NB4 (cell line): ENCODE measurements at regions not wholly inside any gene's neighbourhood (a gene's known extent, or its start where the extent isn't known, plus 50 kb on each side); places are given as distances from the start of the nearest gene placed in this dataset.

Experiments used
- DNase-seq: peaks from one replicate; pipeline ENCODE4 v3.0.0; 2010; ENCODE audit warnings: low read depth
- H3K4me3 ChIP-seq: one replicate; pipeline ENCODE4 v1.5.1; 2011; ENCODE audit warnings: mild to moderate bottlenecking, low read depth, low read length, moderate library complexity
- MYC ChIP-seq: IDR thresholded peaks from 2 replicates; pipeline ENCODE4 v1.6.1; 2011; ENCODE audit warnings: low read depth, low read length
- POLR2A ChIP-seq: IDR thresholded peaks from 2 replicates; pipeline ENCODE4 v1.6.1; 2011; ENCODE audit warnings: mild to moderate bottlenecking; ENCODE audit not compliant: insufficient read length; ENCODE audit errors: extremely low read depth
- TF ChIP-seq, protein P1 (sequence below): IDR thresholded peaks from 2 replicates; pipeline ENCODE4 v1.6.1; 2011; ENCODE audit warnings: low read depth, low read length
- TF ChIP-seq, protein P2 (sequence below): IDR thresholded peaks from one replicate; pipeline ENCODE4 v1.5.1; 2012; ENCODE audit warnings: low read depth, low read length

DNA sequence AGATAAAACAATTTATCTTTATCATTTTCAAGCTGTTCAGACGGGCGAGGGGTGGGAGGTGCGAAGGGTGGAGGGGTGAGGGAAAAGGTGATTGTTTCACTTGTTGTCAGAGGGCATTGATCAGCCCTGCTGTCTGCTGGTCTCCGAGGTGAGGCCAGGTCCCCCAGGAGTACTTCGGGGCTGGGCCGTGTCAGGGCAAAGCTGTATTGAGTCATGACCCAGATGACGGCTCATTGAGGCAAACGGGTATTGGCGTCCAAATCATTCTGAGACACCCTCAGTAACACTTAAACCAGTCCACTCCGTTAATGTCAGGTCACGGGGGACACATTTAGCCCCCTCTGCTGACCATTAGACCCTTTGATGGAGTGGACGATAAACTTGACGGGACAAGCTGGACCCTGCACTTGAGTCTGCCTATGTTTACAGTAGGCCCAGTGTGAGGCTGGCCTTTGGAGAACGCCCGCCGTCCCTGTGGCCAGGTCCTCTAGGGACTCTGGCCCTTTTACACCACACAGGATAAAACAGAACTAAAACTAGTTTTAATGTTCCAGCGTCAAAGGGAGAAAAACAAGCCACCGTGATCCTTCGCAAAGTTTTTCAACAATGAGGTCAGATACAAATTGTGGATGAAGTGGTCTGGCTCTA is 502.2 kb upstream of the ZFHX3 start:
- DNase-seq, result no peak
- TF ChIP-seq, protein P1, sequence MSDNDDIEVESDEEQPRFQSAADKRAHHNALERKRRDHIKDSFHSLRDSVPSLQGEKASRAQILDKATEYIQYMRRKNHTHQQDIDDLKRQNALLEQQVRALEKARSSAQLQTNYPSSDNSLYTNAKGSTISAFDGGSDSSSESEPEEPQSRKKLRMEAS, result no peak
- TF ChIP-seq POLR2A (no peak), MYC (no peak)
- TF ChIP-seq, protein P2, sequence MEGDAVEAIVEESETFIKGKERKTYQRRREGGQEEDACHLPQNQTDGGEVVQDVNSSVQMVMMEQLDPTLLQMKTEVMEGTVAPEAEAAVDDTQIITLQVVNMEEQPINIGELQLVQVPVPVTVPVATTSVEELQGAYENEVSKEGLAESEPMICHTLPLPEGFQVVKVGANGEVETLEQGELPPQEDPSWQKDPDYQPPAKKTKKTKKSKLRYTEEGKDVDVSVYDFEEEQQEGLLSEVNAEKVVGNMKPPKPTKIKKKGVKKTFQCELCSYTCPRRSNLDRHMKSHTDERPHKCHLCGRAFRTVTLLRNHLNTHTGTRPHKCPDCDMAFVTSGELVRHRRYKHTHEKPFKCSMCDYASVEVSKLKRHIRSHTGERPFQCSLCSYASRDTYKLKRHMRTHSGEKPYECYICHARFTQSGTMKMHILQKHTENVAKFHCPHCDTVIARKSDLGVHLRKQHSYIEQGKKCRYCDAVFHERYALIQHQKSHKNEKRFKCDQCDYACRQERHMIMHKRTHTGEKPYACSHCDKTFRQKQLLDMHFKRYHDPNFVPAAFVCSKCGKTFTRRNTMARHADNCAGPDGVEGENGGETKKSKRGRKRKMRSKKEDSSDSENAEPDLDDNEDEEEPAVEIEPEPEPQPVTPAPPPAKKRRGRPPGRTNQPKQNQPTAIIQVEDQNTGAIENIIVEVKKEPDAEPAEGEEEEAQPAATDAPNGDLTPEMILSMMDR, result no peak
- no peak overlapping the region for H3K4me3 ChIP-seq

DNA sequence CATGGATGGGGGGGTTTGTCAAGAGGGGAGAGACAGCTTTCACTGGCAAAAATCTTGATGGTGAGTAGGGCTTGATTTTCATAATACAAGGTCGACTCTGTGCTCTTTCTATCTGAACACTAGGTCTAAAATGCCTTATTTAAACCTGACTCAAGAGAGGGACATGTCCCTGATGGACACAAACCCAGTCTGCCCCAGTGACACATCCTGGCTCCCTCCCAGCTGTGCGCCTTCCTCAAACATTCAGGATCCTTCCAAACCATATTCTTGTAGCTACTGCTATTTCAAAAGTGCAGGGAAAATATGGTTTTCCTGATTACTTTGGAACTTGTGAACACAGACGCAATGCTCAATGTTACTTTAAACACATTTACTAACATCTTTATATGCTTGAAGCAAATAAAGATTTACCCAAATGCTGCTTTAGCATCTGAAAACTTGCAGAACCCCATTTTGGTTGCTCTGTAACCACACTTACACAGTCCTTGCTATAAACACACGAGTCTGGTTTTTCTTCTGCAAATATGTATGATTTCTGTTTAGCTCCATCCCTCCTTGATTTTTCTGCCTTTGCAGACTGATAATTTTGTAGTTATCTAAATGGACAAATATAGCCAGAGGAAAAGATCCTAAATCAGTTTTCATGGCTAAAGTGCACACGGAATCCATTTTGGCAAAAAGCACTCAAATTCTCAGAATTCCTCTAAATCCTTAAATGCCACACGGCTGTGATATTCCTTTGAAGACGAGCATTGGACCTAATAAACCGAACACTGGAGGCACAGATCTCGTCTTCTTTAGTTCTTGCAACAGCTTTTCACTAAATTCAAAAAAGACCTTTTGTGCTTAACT is 499.9 kb upstream of the ZFHX3 start:
- TF ChIP-seq POLR2A (no peak), MYC (no peak)
- TF ChIP-seq, protein P1, result no peak
- TF ChIP-seq, protein P2, result no peak
- no peak for DNase-seq
- H3K4me3 ChIP-seq, result no peak overlapping the region

DNA sequence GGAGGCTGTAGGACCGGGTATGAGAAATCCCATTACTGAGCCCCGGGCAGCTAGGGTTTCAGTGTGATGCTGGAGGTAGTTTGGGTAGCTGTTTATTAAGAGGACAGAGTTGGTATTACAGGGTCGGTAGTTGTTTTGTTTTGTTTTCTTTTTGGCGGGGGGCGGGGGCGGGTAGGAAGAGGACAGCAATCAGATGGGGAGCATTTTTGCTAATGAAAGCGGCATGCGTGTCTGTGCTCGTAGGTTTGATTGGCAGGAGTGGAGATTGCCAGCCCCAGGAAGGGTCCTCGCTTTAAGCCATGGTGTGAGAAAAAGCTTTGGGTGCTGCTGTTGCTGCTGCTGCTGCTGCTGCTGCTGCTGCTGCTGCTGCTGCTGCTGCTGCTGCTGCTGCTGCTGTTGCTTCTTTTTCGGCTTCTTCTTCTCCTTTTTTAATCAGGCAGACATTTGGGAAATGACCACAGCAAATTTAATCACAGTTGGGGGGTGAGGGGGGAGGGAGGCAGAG is 498.5 kb upstream of the ZFHX3 start:
- no peak overlapping the region for H3K4me3 ChIP-seq
- no peak for DNase-seq

DNA sequence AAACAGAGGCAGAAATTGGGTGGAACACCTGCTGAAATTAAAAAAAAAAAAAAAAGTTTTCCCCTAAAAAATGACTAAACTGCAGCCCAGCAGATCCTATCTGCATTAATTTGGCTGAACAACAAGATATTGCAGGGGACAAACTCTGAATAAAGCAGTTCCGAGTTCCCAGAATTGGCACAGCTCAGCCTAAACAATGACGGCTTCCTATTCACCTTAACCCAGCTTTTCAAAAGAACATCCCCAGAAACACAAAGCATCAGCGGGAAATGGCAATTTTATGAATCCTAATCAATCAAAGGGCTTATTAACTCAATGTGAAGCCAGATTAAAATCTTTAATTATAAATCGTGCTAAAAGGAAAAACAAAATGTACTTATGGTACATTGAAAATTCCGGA is 497.8 kb upstream of the ZFHX3 start:
- DNase-seq, result no peak
- TF ChIP-seq, protein P2, result no peak
- TF ChIP-seq POLR2A, result no peak
- TF ChIP-seq, protein P1, result no peak
- TF ChIP-seq MYC, result no peak
- no peak overlapping the region for H3K4me3 ChIP-seq

More for the DNA sequence above, 498.5 kb upstream of the ZFHX3 start:
- TF ChIP-seq, protein P2, result no peak
- TF ChIP-seq, protein P1, result no peak
- no peak for TF ChIP-seq POLR2A
- no peak for TF ChIP-seq MYC

DNA sequence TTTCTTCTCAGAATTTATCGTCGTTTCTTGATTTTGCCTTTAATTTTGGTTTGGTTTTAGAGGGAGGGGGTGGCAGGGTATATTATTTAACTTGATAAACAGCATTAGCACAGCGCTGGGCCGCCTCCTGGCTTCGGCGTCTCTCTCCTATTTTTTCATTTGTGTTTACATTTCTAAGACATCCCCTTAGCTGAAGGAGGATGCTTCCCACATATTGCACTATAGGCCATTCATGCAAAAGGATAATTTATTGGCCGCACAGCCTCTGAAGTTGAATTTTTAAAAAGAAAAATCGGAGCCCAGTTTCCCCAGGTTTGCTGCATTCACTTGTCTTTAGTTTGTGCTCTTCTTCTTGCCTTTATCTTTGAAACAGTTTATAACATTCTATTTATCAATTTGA is 497.4 kb upstream of the ZFHX3 start:
- DNase-seq, result no peak
- TF ChIP-seq POLR2A (no peak), MYC (no peak)
- TF ChIP-seq, protein P2, result no peak
- TF ChIP-seq, protein P1, result no peak

More for the DNA sequence above, 497.4 kb upstream of the ZFHX3 start:
- no peak overlapping the region for H3K4me3 ChIP-seq
